Lower lobe of right lung (tissue), 2 donors: ENCODE measurements at regions not wholly inside any gene's neighbourhood (a gene's known extent, or its start where the extent isn't known, plus 50 kb on each side); places are given as distances from the start of the nearest gene placed in this dataset.

Experiments
- ATAC-seq, 2 donors: fragments of 200-7000 bp; cut with Tn5 transposase; one replicate each; pipeline ENCODE4 v1.9.1; 2020 to 2022; ENCODE audit warnings: mild to moderate bottlenecking in 2 of 2, moderate library complexity in 2 of 2
- DNase-seq: peaks from one replicate; pipeline ENCODE4 v3.0.0-alpha.2; 2020
- H3K27ac ChIP-seq: fragments of 200-600 bp; one replicate; pipeline ENCODE4 v1.8.0; 2022
- H3K27me3 ChIP-seq: fragments of 200-600 bp; one replicate; pipeline ENCODE4 v1.8.0; 2022; ENCODE audit warnings: low read depth
- H3K36me3 ChIP-seq: fragments of 200-600 bp; one replicate; pipeline ENCODE4 v1.8.0; 2022; ENCODE audit warnings: mild to moderate bottlenecking
- H3K4me1 ChIP-seq: fragments of 200-600 bp; one replicate; pipeline ENCODE4 v1.8.0; 2022
- H3K4me3 ChIP-seq: fragments of 200-600 bp; one replicate; pipeline ENCODE4 v1.8.0; 2022; ENCODE audit warnings: mild to moderate bottlenecking
- H3K9me3 ChIP-seq: fragments of 200-600 bp; one replicate; pipeline ENCODE4 v1.8.0; 2022
- CTCF ChIP-seq: fragments of 200-600 bp; IDR thresholded peaks from one replicate; pipeline ENCODE4 v1.8.0; 2022; ENCODE audit warnings: antibody characterized with exemption, mild to moderate bottlenecking
- intact Hi-C: fragments of 100-400 bp; cut with DNase I; formaldehyde crosslinking; loops from one replicate; pipeline ENCODE4 v1.11.0; 2022
- donor health status: DM: no; HTN: yes; CAD: no; lungs with severe emphysema.

DNA sequence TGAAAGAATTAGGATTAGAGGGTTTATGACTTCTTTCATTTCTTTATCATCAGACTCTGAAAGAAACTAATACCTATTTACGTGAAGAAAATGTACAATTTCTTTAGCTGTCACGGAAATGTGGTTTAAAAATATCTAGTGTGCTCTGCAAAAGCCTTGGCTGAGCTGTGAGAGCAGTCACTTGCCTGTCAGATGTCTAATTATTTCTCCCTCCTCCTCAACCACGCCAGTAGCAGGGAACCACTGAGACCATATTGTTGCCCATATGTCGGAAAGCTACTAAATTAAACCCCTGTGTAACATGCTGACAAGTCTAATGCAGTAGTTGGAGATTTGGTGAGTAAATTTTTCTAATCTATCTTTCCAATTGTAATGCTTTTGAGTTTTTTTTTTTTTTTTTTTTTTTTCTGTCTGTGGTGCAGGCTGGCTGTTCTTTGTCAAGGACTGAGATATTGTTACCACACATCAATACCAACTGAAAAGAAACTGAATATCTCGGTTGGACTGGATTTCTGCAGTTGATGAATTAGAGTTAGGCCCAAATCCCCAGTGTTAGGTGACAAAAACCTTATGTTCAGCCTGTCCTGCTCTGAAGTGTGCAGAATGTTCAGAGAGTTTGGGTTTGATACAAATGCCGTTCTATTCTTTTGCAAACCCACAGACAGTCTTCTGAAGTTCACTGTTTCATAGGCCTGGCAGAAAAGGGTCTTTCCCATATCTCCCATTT, 302.9 kb upstream of the SYNCRIP start:
- Histone ChIP-seq H3K9me3 (no peaks in the 10 kb centered on the region), H3K4me3 (no peak overlapping the region), H3K4me1 (no peaks in the 10 kb centered on the region), H3K27me3 (no peaks in the 10 kb centered on the region), H3K36me3 (no peaks in the 10 kb centered on the region), H3K27ac (no peak overlapping the region)
- TF ChIP-seq CTCF, result no peak
- ATAC-seq (no peak), DNase-seq (no peak)
- intact Hi-C loops, result no loop called here

DNA sequence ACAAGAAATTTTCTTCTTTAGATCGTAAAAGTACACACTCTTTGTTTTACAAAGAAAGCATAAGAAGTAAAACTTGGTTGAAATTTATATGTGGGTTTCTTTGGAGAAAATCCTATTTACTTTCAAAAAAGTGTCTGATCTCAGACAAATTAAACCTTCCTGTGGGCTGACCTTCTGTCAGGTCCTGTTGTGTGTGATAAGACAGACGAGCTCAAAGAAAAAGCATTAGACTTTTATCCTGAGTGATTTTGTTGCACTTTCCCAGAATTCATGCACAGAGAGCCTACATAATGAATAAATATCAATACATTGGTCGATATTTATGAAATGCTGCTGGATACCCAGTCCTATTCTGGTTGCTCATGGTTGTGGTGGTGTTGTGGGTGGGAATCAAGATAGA, 302.1 kb upstream of the SYNCRIP start:
- no peak overlapping the region for H3K4me3 ChIP-seq
- intact Hi-C loops, result no loop called here
- ATAC-seq, result no peak
- H3K9me3 ChIP-seq, result no peaks in the 10 kb centered on the region
- H3K4me1 ChIP-seq, result no peaks in the 10 kb centered on the region
- no peaks in the 10 kb centered on the region for H3K36me3 ChIP-seq
- no peak for TF ChIP-seq CTCF
- no peaks in the 10 kb centered on the region for H3K27me3 ChIP-seq
- no peak for DNase-seq
- no peak overlapping the region for H3K27ac ChIP-seq

- intact Hi-C loops, result no loop called here
Observed at GRCh38 chr6:85942844-85943243, 300.2 kb upstream of the SYNCRIP start.

GRCh38 chr6:85936916-85937315, 294.2 kb upstream of the SYNCRIP start:
- Histone ChIP-seq H3K4me3 (no peak overlapping the region), H3K4me1 (no peaks in the 10 kb centered on the region), H3K9me3 (no peaks in the 10 kb centered on the region), H3K27ac (no peak overlapping the region), H3K36me3 (no peaks in the 10 kb centered on the region), H3K27me3 (no peaks in the 10 kb centered on the region)
- ATAC-seq (no peak), DNase-seq (no peak)
- no peak for TF ChIP-seq CTCF
- intact Hi-C loops, result no loop called here

More at GRCh38 chr6:85942844-85943243, 300.2 kb upstream of the SYNCRIP start:
- Histone ChIP-seq H3K27ac (no peak overlapping the region), H3K4me1 (no peaks in the 10 kb centered on the region), H3K4me3 (no peak overlapping the region), H3K36me3 (no peaks in the 10 kb centered on the region), H3K27me3 (no peaks in the 10 kb centered on the region), H3K9me3 (no peaks in the 10 kb centered on the region)
- no peak for TF ChIP-seq CTCF
- ATAC-seq (no peak), DNase-seq (no peak)

- no peaks in the 10 kb centered on the region for H3K4me1 ChIP-seq
- peak; percentile 55 for TF ChIP-seq CTCF
- H3K27me3 ChIP-seq, result no peaks in the 10 kb centered on the region
- DNase-seq (no peak), ATAC-seq (peak; percentile 72 to 81)
- H3K36me3 ChIP-seq, result no peaks in the 10 kb centered on the region
- intact Hi-C loops, result no loop called here
- no peaks in the 10 kb centered on the region for H3K9me3 ChIP-seq
- H3K4me3 ChIP-seq, result no peak overlapping the region
- no peak overlapping the region for H3K27ac ChIP-seq
Observed at GRCh38 chr6:85923013-85923430, 280.3 kb upstream of the SYNCRIP start.
